Glomerular visceral epithelial cell (primary cell): ENCODE measurements at regions not wholly inside any gene's neighbourhood (a gene's known extent, or its start where the extent isn't known, plus 50 kb on each side); places are given as distances from the start of the nearest gene placed in this dataset.
"Not testable (repeated sequence)": the region's sequence is repeated elsewhere in the genome, so short reads cannot be mapped to it uniquely, and the experiment has no call there.

Source experiments
- DNase-seq: peaks from one replicate; pipeline ENCODE4 v3.0.0-alpha.2; 2016; ENCODE audit errors: extremely low spot score

DNA sequence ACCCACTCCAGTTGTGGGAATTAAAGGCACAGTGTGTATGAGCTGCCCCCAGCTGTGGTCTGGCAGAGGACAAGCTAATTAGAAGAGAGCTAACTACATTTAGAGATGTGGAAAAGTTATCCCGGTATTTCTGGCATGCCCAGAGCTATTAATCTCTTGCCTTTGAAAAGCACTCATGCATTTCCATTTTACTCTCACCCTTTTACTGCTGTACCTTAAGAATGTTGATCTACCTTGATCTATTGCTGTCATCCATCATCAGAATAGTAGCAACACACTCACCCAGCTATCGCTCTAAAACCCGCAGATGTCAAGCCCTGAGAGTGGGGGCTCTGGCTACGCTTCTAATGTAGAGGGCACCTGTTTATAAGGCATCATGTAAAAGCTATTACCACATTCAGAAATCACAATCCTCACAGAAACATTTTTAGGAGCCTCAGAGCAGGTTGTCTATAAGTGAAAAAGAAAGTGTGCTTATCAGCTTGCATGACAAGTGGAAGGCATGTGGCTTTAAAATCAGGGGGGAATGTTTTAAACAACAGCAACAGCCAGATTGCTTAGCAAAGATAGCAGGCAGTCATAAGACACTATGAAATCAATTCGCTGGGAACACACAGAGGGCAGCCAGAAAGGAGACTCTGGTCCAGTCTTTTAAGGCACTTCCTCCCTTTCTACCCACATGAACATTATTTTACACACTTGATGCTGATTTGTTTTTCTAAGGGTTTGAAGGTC is 224.2 kb upstream of the IRS2 start:
- peak; percentile 61 for DNase-seq

DNA sequence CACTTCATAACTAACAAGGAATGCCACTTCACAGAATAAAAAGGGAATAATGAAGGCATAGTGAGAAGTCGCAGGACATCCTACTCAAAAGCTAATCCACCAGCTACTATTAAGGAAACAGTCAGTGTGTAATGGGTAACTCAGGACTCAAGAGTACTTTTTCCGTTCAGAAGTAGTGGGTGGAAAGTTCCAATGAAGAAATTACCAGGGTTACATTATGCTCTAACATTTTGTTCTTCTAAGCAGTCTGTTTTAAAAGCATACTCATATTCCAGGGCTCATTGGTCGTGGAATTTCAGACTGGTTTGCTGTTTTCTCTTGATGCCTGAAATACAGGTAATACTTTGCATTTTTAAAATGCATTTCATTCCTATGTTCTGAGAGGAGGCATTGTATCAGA is 222.4 kb upstream of the IRS2 start:
- peak; percentile 34 for DNase-seq

DNA sequence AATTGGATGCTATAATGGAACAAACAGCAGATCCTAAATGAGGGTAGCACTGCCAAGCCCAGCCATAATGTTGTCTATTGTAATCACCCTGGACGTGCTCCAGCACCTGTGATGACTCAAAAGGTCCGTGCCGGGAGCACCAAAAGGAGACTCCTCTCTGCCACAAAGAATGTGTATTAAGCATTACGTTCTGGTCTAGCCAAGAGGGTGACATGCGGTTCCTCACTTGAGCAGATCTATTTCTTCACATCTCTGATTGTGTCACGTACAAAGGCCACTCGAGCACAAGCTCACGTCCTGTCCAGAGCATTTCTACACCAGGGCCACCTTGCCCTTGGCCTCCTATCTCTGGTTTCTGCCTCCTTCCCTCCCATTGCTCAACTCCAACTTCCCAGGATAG is 219.9 kb upstream of the IRS2 start:
- peak; percentile 90 for DNase-seq

DNA sequence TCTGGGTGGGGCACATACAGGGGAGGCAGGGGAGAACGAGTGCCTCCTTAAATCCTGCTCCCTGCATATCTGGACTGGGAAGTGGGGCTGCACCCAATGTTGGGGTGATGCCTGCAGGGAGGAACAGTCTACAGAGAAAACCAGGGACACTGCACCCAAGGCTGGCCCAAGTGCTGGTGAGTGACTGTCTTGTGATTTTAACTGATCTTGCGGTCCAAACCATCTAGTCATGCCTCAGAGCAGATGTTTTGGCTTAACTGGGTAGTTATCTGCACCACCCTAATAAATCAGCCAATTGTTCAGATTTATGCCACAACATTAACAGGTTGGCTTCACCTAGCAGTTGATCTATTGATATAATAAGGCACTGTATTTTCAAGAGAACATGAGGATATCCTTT is 219.2 kb upstream of the IRS2 start:
- DNase-seq = no peak

DNA sequence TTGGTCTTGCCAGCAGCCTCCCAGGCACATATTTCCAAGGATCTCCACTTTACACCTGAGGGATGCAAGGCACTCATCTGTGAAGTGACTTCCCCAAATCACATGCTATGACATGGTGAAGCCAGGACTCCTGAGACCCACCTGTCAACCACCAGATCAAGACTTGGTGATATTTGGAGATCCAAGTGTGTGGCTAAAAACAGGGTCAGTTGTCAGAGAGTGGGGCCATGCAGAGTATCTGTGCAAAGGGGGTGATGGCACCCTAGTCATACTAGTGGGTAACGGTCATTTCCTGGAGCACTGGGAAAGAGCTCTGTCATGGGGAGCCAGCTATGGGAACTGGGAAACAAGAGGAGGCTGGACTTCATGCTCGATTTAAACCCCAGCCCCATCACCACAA is 218.4 kb upstream of the IRS2 start:
- DNase-seq = no peak

DNA sequence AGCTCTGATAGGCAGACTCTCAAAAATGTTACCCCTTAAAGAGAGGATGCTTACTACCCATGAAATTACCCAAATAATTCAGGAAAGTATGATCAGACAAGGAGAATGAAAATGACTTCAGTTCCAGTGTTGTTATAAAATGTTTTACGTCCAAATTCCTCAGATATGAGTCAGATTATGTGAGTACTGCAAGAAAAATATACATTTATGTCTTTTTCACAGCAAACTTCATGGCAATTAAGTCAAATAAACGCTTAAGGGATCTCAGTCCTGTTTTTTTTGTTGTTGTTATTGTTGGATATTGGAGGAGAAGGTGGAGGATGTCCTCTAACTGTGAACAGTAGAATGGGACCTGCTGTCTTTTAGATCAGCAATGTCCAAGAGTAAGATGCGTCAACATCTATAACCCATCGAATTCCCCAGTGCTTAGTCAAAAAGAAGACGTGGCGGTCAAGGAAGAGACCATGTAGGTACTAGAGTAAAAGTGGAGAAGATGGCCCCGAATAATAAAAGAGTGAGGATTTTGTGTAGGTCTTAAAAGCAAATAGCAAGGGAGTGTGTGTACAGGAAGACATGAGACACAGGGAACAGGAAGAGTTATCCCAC is 215.4 kb upstream of the IRS2 start:
- peak; percentile 39 for DNase-seq

DNA sequence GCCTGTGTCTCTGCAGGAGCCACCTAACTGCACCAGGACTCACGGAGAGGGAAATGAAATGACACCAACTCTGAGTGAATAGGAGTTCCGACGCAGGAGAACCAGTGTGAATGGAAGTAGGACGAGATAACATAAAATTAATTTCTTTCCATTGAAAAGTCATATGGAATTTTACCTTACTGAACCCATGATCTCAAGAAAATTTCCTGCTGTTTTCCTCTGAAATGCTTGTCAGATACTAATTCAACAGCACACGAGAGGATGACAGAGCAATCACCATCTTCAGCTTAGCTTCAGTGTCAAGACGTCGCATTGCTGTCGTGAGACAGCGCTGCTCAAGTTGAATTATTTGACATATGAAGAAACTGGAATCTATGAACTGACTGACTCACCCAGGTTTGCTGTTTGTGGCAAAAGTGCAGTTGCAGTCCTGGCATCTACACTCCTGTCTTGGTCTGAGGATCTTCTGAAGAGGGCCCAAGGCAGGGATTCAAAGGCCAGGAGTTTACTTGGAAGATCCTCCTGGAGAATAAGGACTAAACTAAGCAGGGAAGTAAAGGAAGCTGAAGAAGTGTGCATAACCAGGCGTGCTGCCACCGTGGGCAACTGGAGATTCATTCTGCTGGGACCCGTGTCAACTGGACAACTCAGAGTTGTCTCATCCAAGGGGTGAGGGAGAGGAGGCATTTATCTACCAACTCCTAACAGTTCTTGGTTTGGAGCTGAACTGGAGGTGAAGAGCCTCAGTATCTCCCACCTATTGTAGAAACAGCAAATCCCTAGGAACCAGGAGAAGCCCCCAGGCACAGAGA is 214.4 kb upstream of the IRS2 start:
- no peak for DNase-seq

DNA sequence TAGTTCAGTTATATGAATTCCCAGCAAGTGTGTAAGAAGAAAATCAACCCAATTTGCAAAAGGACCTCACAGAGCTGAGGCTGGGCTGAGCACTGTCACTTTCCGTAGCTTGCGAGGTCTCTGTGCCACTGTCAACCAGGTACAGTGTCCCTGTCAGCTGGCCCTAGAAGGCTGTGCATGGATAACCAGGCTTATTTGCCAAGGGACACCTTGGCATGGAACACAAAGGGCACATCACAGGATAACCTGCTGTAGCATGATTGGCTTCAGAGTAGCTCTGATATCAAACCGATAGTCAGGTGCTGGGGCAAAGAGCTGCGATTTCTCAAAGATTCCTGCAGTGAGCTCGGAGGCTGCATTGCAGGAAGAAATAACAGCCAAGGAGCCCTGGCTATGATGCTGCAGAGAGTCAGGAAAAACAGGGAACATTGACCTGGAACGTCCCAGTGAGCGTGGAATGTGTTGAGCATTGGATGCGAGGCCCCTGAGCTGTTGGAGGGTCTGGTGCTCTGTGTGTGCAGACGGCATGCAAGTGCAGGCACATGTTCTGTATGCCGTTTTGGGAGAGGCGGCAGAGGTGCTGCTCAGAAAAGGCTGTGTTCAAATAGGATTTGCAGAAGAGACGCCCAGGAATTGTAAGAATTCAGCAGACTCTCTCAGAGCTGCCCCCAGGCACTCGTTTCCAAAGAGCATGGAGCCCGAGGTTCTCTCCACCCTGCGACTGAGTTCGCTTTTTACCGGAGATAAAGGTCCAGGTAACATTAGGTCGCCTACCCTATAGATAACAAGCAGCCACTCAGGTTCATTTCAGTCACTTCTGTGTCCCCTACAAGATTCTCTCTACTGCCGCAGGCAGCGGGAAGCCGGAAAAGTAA is 213.5 kb upstream of the IRS2 start:
- DNase-seq = no peak

DNA sequence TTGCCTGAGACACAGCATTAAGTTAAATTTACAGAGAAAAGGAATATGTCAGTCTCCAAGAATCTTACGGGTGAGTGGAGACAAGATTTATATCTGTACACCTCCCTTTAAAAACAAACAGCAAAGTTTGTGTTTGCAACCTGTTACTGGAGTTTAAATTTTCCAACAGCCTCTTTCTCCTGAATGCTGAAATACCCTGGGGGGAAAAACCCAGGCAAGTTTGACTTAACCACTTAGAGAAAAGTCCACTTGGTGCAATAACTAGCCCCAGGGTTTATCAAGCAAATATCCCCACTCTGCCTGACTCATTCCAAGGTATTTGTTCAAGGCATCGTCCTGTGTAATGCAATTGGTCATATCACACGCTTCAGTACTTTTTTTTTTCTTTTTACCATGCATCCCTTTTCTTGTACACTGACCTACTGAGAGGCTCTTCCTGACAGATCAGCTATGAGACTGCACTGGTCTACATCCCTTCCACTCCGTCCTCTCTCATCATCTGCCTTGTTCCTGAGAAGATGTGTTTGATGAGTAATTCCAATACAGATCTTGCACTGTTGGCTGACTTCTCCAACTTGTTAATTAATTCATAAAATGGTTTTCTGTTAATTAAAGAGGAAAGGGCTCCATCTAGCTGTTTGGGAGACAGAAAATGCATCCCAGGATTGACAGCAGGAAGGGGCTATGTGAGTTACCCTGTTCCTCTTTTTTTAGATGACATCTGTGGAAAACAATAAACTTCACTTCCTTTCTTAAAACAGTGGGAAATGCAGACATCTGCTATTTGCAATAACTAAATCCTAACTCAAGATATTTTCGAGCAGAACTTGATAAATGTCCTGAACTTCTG is 212.5 kb upstream of the IRS2 start:
- DNase-seq = peak; percentile 90

DNA sequence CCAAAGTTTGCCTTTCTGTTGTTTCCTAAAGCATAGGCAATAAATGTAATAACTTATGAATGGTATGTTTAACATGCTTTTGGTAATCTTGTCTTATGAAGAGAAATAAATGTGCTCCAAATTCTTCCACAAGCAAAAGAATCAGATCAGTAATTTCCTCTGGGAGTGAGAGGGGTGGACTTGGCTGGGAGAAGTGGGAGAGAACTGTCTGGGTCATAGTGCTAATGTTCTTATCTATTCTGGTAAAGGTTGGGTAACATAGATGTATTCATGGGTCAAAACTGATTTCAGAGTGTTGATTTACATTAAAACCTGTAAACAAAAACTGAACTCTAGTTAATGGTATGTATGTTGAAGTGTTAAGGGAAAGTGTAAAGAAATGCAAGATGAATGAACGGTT is 211.7 kb upstream of the IRS2 start:
- no peak for DNase-seq

DNA sequence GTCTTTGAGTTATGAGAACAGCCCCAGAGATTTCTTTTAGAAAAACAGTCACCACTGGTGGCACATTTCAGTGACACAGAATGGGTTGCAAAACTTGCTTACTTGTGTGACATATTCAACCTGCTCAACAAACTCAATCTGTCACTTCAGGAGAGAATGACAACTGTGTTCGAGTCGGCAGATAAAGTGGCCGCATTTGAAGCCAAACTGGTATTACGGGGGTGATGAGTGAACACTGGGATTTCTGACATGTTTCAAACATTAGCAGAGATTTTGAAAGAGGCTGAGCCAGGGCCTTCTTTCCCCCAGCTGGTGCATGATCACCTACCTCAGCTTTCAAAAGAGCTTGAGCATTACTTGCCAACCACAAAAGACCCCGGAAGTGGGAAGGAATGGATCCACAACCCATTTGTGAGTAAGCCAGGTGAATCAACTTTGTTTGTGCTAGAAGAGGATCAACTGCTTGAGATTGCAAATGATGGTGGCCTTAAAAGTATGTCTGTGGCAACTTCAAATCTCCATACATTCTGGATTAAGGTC is 210.7 kb upstream of the IRS2 start:
- DNase-seq = not testable (repeated sequence)

DNA sequence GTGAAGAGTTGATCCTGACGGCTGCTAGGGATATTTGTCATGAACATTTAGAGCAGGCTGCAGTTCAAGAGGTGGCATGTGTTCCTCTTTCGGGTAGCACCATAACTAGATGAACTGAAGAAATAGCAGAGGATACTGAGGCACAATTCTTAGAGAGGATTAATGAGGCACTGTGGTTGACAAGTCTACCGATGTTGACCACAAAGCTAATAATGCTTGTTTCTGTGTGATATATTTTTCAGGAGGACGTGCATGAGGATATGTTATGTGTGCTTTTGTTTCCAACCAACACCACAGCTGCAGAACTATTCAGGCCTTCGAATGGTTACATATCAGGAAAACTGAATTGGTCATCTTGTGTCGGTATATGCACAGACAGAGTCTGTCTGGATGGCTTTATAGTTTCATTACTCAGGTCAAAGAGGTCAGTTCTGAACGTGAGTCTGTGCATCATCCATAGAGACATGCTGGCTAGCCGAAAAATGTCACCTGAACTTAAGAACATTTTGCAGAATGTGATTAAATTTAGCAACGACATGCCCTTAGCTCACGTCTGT is 210.1 kb upstream of the IRS2 start:
- DNase-seq = no peak

DNA sequence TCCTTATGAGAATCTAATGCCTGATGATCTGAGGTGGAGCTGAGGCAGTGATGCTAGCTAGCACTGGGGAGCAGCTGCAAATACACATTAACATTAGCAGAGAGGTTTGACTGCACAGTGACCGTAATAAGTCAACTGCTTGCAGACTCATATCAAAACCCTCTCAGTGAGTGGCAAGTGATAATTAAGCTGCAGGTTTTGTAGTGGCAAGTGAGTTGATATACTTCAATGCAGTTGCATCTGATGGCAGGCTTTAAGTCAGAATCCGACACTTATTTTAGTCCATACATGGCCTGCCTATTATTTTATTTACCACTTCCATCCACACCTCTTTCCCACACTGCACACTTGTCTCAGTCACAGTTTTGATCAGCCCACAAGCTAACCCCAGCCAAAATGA is 209.2 kb upstream of the IRS2 start:
- no peak for DNase-seq

DNA sequence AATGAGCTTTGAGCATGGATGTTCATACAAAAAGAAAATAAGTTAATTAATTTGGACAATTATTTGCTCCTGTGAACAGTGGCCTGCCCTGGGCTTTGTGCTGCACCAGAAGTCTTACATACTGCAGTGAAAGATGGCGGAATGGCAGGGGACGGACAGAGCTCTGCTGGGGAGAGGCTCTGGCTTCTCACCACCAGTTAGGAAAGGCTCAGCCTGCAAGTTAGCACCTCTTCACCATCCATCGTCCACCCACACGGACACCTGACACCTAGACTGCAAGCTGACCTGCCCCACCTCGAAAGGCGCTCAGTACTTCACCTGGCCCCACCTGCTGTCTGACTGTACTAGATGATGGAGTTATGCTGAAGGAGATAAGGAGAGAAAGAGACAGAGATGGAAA is 203.9 kb upstream of the IRS2 start:
- no peak for DNase-seq

DNA sequence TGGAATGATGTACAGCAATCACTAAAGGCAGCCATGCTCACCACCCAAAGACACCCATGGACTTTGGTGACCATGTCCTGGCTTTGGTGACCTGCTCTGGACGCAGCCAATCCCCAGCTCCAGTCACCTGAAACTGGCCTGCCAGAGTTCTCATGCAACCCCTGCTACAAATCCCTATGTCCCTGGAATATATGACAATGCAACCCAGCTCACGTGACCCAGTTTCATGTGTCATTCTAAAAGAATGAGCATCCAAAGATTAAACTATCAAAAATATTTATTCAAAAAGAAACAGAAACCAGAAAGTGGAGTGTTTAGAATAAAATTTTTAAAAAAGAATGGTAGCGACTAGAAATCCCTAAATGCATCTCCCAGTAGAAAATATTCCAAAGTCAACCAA is 203.3 kb upstream of the IRS2 start:
- no peak for DNase-seq

DNA sequence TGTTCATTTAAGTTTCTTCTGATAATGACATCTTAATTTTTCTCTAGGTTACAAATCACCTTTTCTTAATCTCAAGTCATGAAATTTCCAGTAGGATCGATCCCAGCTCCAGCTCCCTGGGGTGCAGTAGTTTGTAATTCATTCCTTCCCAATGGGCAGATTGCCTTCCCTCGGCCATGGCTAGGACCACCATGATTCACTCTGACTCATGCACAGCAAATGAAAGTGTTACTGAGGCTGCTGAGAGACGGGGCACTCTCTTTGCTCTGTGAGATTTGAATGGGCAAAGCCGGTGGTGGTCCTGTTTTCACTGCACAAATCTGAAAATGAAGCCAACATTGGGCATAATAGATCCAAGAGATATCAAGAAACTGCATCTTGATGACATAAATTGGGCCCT is 202.8 kb upstream of the IRS2 start:
- DNase-seq = peak; percentile 38

DNA sequence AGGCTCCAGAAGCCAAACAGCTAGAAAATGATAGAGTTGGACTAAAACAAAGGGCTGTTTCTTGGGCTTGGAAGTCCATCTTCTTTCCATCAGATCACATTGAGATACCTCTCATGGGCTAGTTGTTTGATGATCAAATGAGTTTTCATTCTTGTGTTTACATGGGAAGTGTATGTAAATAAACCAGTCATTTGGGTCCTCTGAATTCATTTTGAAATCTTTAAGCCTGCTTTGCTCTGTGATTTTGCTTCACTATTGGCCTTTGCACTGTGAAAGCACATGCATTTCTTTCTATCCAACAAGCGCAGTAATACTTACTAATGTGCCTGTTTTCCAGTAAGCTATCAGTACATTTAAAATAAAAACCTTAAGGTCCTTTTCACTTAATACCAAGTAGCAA is 200.5 kb upstream of the IRS2 start:
- DNase-seq = no peak

DNA sequence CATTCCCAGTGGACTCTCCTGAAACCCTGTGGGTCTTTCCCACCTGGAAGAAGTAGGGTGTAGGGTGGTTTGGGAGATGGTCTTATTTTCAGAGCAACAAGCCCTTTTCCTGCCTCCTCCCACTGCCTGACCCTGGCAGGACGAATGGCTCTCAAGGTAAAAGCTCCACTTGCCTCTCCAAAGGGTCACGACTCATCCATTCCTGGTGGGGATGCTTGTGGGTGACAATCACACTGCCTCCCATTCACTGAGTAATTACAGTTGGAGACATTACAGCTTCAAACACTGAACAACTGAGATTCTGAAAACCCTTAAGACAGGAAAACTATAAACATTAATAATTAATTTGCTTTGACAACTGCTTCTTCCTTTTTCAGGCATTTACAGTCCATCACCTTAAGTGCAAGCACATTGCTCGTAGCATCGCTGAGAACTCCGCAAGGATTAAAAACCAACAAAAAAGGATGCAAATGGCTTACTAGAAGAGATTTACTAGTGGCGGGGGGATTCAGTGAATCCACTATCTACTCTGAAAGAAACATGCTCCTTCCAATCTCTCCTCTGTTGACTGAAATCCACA is 199.6 kb upstream of the IRS2 start:
- DNase-seq = peak; percentile 35

DNA sequence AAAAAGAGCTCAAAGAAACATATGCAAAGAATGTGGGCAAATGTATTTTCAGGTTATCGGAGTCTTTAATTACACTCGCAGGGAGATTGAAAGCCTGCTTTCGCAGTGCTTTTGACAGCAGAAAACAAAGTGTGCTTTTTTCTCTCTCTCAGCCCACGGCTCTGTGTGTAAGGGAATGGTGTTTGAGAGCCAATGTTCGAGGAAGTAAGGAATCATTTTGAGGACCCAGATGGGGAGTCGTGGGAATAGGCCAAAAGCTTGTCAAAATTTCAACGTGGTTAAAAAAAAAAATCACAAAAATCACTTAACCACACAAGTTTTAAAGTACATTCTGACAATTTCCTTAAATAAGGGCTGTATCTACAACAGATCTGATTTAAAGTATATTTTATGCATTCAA is 197.1 kb upstream of the IRS2 start:
- DNase-seq = no peak

DNA sequence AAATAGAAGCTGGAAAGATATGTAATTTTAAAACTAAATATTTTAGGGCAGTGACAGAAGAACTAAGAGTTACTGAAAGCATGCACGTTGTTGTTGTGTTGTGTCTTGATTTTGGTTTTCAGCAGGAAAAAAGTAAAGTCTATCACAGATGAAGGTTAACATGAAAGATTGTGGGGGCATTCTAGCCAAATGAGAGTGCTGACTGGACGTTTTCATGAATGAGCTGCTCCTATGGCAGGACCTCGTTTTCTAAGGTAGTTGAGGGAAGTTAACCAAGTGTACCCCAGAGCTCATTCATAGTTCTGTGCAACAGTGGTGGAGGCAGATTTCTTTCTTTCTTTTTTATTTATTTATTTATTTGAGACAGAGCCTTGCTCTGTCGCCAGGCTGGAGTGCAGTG is 194.6 kb upstream of the IRS2 start:
- DNase-seq = no peak
